ENCODE measurements at regions not wholly inside any gene's neighbourhood (a gene's known extent, or its start where the extent isn't known, plus 50 kb on each side); places are given as distances from the start of the nearest gene placed in this dataset.

DNA sequence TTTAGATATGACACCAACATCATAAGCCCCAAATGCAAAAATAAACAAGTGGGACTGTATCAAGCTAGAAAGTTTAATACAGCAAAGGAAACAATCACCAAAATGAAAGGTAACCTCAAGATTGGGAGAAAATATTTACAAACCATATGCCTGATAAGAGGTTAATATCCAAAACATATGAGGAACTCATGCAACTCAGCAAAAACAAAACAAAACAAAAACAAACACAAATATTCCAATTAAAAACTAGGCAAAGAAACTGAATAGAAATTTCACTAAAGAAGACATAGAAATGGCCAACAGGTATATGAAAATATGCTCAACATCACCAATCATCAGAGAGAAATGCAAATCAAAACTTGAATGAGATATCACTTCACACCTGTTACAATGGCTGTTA, 116.5 kb upstream of the ATP1B1 start:
- Histone ChIP-seq H3K4me3 (ENCODE audit: low read depth, low read length) (no peak overlapping the region), H3K36me3 (ENCODE audit: control insufficient read depth, insufficient read depth, low read length) (no peaks in the 10 kb centered on the region), H3K27me3 (replicated peaks; ENCODE audit: control insufficient read depth, insufficient read depth, low read length) (no peaks in the 10 kb centered on the region), H3K4me1 (no peaks in the 10 kb centered on the region), H3K9me3 (no peaks in the 10 kb centered on the region)
- CTCF ChIA-PET = no interaction called here
- intact Hi-C loops (cut with micrococcal nuclease; ENCODE audit: unreplicated experiment) = loop anchor here (10.0 kb wide), 1 partner anchor 385 kb away; no protein-coding TSS in a partner anchor
- peaks cover 2% of the 10 kb centered on the region for H3K9me3 Mint-ChIP-seq (ENCODE audit: unreplicated experiment)
- no peak for DNase-seq
- no peak overlapping the region for H3K27ac Mint-ChIP-seq (ENCODE audit: unreplicated experiment)
- H3K4me3 Mint-ChIP-seq (ENCODE audit: unreplicated experiment) = no peak overlapping the region
- H3K27me3 Mint-ChIP-seq (ENCODE audit: insufficient read depth, unreplicated experiment) = no peaks in the 10 kb centered on the region
- POLR2A ChIA-PET = no interaction called here
- no TSS peak for BruUV-seq (replicated peaks)
- H3K36me3 Mint-ChIP-seq (ENCODE audit: insufficient read depth, unreplicated experiment) = no peaks in the 10 kb centered on the region
- no peaks in the 10 kb centered on the region for H3K4me1 Mint-ChIP-seq (ENCODE audit: low read depth, unreplicated experiment)
- TF ChIP-seq, protein P1, sequence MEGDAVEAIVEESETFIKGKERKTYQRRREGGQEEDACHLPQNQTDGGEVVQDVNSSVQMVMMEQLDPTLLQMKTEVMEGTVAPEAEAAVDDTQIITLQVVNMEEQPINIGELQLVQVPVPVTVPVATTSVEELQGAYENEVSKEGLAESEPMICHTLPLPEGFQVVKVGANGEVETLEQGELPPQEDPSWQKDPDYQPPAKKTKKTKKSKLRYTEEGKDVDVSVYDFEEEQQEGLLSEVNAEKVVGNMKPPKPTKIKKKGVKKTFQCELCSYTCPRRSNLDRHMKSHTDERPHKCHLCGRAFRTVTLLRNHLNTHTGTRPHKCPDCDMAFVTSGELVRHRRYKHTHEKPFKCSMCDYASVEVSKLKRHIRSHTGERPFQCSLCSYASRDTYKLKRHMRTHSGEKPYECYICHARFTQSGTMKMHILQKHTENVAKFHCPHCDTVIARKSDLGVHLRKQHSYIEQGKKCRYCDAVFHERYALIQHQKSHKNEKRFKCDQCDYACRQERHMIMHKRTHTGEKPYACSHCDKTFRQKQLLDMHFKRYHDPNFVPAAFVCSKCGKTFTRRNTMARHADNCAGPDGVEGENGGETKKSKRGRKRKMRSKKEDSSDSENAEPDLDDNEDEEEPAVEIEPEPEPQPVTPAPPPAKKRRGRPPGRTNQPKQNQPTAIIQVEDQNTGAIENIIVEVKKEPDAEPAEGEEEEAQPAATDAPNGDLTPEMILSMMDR (IDR thresholded peaks at IDR 0.05; ENCODE audit: insufficient read depth in 1 of 2, low read depth in 1 of 2, low read length in 1 of 2, severe bottlenecking in 1 of 2, unreplicated experiment in 1 of 2) = no peak

DNA sequence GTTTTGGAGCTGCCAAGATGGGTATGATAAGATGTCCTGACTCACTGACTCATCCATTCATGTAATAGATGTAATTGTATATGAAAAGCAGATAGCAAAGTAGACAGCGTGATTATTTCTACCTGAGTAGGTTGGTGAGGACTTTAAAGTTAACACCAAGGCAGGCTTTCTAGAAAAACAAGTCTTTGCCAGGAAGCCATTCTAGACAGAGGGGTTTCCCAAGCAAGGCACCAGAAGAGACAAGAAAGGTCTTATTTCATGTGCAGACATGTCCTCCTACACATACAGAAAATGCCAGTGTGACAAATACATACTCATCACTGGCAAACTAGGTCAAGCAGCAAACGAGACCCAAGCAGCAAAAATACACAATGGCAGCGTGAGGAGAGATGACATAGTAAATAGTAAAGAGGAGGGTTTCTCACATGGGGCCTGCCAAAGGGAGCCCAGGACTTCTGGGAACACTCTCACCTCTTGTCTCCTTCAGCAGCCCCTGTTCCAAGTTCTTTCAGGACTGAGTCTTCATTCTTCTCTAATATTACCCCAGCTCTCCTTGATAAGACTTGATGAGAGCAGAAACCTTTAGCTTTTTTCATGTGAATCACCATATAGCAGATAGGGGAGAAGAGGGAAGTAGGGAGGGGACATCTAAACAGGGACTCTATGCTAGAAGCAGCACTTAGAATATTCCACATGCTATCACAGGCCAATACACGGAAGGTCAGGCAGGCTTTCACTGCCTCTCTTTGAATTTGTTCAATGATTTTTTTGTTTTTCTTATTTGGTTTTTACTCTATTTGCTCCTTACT, 114.6 kb upstream of the ATP1B1 start:
- no peaks in the 10 kb centered on the region for H3K9me3 ChIP-seq
- intact Hi-C loops (cut with micrococcal nuclease; ENCODE audit: unreplicated experiment) = no loop called here
- no peaks in the 10 kb centered on the region for H3K36me3 ChIP-seq (ENCODE audit: control insufficient read depth, insufficient read depth, low read length)
- ChIA-PET POLR2A (no interaction called here), CTCF (no interaction called here)
- H3K27me3 ChIP-seq (replicated peaks; ENCODE audit: control insufficient read depth, insufficient read depth, low read length) = no peaks in the 10 kb centered on the region
- Mint-ChIP-seq H3K27ac (ENCODE audit: unreplicated experiment) (no peak overlapping the region), H3K4me1 (ENCODE audit: low read depth, unreplicated experiment) (no peaks in the 10 kb centered on the region), H3K27me3 (ENCODE audit: insufficient read depth, unreplicated experiment) (no peaks in the 10 kb centered on the region), H3K4me3 (ENCODE audit: unreplicated experiment) (no peak overlapping the region), H3K9me3 (ENCODE audit: unreplicated experiment) (peaks cover 21% of the 10 kb centered on the region), H3K36me3 (ENCODE audit: insufficient read depth, unreplicated experiment) (no peaks in the 10 kb centered on the region)
- no peak for DNase-seq
- no TSS peak for BruUV-seq (replicated peaks)
- H3K4me3 ChIP-seq (ENCODE audit: low read depth, low read length) = no peak overlapping the region
- no peaks in the 10 kb centered on the region for H3K4me1 ChIP-seq
- TF ChIP-seq, protein P1 (IDR thresholded peaks at IDR 0.05; ENCODE audit: insufficient read depth in 1 of 2, low read depth in 1 of 2, low read length in 1 of 2, severe bottlenecking in 1 of 2, unreplicated experiment in 1 of 2) = no peak

DNA sequence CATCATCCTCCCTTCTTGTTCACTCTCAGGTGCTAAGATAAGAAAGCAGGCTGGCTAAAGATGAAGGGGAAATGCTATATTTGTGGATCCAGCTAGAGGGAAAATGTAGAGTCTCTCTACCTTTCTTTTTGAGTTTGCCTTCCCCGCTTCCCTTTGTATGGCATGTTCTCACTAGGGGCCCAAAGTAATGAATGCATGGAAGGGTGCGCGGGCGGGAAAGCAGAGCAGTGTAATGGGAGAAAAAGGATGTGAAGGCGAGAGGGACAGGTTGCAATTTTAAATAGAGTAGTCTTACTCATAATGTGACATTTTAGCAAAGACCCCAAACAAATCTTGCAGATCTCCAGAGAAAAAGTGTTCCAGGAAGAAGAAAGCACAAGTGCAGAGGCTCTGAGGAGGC, 105.1 kb upstream of the ATP1B1 start:
- Histone ChIP-seq H3K27me3 (replicated peaks; ENCODE audit: control insufficient read depth, insufficient read depth, low read length) (no peaks in the 10 kb centered on the region), H3K4me3 (ENCODE audit: low read depth, low read length) (no peak overlapping the region), H3K36me3 (ENCODE audit: control insufficient read depth, insufficient read depth, low read length) (no peaks in the 10 kb centered on the region), H3K9me3 (no peaks in the 10 kb centered on the region), H3K4me1 (peaks cover 8% of the 10 kb centered on the region)
- POLR2A ChIA-PET = no interaction called here
- H3K27me3 Mint-ChIP-seq (ENCODE audit: insufficient read depth, unreplicated experiment) = no peaks in the 10 kb centered on the region
- BruUV-seq (replicated peaks) = no TSS peak
- DNase-seq = no peak
- no peaks in the 10 kb centered on the region for H3K36me3 Mint-ChIP-seq (ENCODE audit: insufficient read depth, unreplicated experiment)
- H3K4me3 Mint-ChIP-seq (ENCODE audit: unreplicated experiment) = no peak overlapping the region
- intact Hi-C loops (cut with micrococcal nuclease; ENCODE audit: unreplicated experiment) = no loop called here
- H3K27ac Mint-ChIP-seq (ENCODE audit: unreplicated experiment) = no peak overlapping the region
- CTCF ChIA-PET = no interaction called here
- H3K9me3 Mint-ChIP-seq (ENCODE audit: unreplicated experiment) = peaks cover 15% of the 10 kb centered on the region
- TF ChIP-seq, protein P1 (IDR thresholded peaks at IDR 0.05; ENCODE audit: insufficient read depth in 1 of 2, low read depth in 1 of 2, low read length in 1 of 2, severe bottlenecking in 1 of 2, unreplicated experiment in 1 of 2) = no peak
- H3K4me1 Mint-ChIP-seq (ENCODE audit: low read depth, unreplicated experiment) = peaks cover 6% of the 10 kb centered on the region

All from Caco-2 (cell line).